GM10248 (cell line): ENCODE measurements at regions not wholly inside any gene's neighbourhood (a gene's known extent, or its start where the extent isn't known, plus 50 kb on each side); places are given as distances from the start of the nearest gene placed in this dataset.

Experiments
- CTCF ChIA-PET: fragments of 300-600 bp; sonication (Branson Sonifier 250); formaldehyde crosslinking; extraction: SDS; loops from one replicate; lab custom pipeline; 2021; ENCODE audit warnings: antibody characterized with exemption; lab: Yijun Ruan, JAX
- POLR2A ChIA-PET: fragments of 350-650 bp; sonication (Branson Sonifier 250); formaldehyde crosslinking; extraction: SDS; loops from one replicate; lab custom pipeline; 2020; ENCODE audit warnings: antibody characterized with exemption; lab: Yijun Ruan, JAX
- DNase-seq: peaks from one replicate; pipeline ENCODE4 v3.0.0; 2012; ENCODE audit errors: extremely low spot score
- TF ChIP-seq, protein P1 (sequence below): IDR thresholded peaks from 2 replicates; pipeline ENCODE4 v1.5.1; 2012; ENCODE audit warnings: mild to moderate bottlenecking, low read depth; ENCODE audit errors: extremely low read depth, missing control alignments, control extremely low read depth

DNA sequence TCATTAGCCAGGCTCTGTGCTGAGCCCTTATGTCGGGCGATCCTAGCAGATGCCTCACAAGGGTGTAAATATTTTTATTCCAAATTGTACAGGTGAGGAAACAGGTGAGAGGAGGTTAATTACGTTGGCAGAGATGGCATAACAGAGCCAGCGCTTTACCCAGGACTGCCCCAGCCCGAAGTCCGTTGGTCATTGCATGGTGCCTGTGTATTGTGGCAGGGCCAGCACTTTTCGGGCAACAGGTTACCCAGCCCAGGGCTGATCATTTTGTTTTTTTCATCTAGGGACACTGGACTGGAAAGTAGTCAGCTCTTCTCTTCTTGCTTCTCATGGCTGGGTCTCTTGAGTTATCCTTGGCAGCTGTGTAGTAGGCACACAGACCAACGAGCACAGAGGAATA, 202.2 kb upstream of the NAV2 start:
- TF ChIP-seq, protein P1, sequence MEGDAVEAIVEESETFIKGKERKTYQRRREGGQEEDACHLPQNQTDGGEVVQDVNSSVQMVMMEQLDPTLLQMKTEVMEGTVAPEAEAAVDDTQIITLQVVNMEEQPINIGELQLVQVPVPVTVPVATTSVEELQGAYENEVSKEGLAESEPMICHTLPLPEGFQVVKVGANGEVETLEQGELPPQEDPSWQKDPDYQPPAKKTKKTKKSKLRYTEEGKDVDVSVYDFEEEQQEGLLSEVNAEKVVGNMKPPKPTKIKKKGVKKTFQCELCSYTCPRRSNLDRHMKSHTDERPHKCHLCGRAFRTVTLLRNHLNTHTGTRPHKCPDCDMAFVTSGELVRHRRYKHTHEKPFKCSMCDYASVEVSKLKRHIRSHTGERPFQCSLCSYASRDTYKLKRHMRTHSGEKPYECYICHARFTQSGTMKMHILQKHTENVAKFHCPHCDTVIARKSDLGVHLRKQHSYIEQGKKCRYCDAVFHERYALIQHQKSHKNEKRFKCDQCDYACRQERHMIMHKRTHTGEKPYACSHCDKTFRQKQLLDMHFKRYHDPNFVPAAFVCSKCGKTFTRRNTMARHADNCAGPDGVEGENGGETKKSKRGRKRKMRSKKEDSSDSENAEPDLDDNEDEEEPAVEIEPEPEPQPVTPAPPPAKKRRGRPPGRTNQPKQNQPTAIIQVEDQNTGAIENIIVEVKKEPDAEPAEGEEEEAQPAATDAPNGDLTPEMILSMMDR: no peak
- POLR2A ChIA-PET: no interaction called here
- CTCF ChIA-PET: interaction anchor here (1.3 kb wide), 1 partner anchor 9 kb away, joined by 4 read pairs; no protein-coding TSS in a partner anchor
- DNase-seq: no peak

DNA sequence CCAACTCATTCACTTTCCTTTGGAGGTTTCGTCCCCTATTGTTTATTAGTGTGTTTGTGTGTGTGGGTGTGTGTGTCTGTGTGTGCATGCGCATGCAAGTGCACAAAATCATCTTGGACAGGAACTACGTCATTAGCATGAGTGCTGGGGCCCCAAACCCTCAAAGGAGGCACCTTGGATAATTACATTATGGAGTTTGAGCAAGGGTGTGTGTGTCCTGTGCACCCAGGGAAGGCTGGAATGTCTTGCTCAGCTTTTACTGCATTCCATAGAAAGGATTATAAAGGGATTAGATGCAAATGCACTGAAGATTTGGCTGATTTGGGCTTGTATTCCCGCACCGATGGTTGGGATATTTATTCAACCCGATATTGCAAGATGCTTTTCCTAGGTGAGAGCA, 203.4 kb upstream of the NAV2 start:
- ChIA-PET CTCF (interaction anchor here (1.3 kb wide), 1 partner anchor 10 kb away, joined by 4 read pairs; no protein-coding TSS in a partner anchor), POLR2A (no interaction called here)
- DNase-seq: no peak
- TF ChIP-seq, protein P1: no peak

DNA sequence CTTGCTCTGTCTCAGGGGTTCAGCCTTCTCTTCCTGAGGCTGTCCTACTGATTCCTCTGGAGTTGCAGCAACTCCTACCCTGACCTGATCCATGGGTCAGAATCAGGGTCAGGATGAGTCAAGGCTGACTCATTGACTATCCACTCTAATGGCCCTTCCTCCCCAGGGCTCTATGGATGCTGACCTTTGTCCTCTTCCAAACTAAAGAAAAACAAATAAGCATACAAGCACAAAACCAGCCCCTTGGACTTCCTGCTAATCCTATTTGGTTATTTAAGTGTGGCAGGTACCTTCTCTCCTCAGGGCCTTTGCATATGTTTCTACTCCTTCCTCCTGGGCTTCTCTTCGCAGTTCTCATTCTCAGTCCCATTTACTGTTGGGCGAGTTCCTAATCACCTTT, 204.5 kb upstream of the NAV2 start:
- DNase-seq: no peak
- ChIA-PET POLR2A (no interaction called here), CTCF (interaction anchor here (1.3 kb wide), 1 partner anchor 44 kb away, joined by 3 read pairs; no protein-coding TSS in a partner anchor)
- TF ChIP-seq, protein P1: no peak

DNA sequence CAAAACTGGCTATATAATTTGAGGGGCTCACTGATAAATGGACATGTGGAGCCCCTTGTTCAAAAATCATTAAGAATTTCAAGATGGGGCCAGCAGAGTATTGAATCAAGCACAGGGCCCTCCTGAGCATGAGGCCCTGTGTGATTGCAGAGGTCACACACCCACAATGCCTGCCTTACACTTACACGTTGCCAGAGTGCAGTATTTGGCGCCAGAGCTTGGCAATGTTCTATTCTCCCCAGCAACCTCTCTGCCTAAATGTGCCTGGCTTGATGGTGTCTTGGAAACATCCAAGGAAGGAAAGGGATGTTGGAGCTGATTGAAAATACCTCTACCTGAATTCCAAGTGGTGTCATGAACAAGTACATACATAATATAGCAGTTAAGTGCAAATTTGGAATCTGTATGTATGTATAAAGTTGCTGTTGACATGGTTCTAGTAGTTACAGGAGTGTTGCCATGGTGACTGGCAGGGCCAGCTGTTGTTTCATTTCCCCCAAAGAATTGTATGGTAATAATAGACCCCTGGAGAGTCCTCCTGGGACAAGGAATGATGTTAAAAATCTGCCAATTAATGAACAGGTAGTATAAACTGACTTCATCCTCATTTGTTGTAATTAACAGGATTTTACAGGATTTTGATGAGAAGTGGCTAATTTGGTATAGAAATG, 205.7 kb upstream of the NAV2 start:
- POLR2A ChIA-PET: no interaction called here
- TF ChIP-seq, protein P1: no peak
- no peak for DNase-seq
- CTCF ChIA-PET: interaction anchor here (1.0 to 1.3 kb wide), 4 partner anchors 8 to 132 kb away, joined by 3 read pairs; no protein-coding TSS in a partner anchor

DNA sequence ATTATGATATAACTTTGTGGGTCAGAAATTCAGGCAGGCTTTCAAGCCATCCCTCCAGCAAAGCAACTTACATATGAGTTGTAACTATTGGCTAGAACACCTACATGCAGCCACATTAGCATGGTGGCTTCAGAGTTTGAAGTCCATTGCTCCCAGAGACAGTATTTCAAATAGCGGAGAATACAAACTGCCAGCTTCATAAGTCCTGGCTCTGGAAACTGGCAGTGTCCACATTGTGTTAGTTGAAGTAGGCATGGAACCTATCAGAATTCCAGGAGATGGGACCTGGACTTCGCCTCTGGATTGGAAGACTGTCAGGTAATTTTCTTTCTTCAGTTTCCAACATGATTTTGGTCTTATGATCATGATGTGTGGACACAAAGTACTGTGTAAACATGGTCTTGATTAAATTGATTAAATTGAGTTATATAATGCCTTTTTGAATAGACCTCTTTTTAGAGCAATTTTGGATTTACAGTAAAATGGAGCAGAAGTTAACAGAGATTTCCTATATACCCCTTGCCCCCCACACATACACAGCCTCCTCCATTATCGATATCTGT, 209.9 kb upstream of the NAV2 start:
- TF ChIP-seq, protein P1: no peak
- ChIA-PET POLR2A (no interaction called here), CTCF (no interaction called here)
- no peak for DNase-seq

DNA sequence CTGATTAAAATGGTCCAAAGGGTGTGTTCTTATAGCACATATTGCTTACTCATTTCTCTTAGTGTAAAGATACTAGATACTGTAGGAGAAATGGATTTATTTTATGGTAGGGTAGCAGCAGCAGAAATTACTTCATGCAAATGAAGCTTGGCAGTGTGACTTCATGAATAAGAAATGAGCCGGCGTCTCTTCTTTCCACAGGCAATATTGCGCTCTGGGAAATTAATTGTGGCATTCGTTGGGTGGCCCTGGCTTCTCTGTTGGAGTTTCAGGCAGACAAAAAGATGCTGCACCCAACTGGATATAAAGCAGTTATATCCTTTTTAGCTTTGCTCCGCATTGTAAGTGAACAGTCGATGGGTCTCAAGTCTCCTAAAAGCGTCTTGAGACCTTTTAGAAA, 211.0 kb upstream of the NAV2 start:
- TF ChIP-seq, protein P1: no peak
- ChIA-PET POLR2A (no interaction called here), CTCF (no interaction called here)
- DNase-seq: no peak
